Activated B cell treated with CpG ODN at 0.5 μM for 24 hours (primary cell): ENCODE measurements at regions not wholly inside any gene's neighbourhood (a gene's known extent, or its start where the extent isn't known, plus 50 kb on each side); places are given as distances from the start of the nearest gene placed in this dataset.

ENCODE experiments used
- ATAC-seq: fragments of 200-7000 bp; cut with Tn5 transposase; one replicate; pipeline ENCODE4 v1.10.0; 2021; ENCODE audit warnings: low read depth, mild to moderate bottlenecking, moderate library complexity
- CTCF ChIA-PET: fragments of 350-600 bp; sonication (Branson Sonifier 250); formaldehyde crosslinking; loops from one replicate; lab custom pipeline; 2021; ENCODE audit warnings: antibody characterized with exemption; lab: Charles Lee
- POLR2A ChIA-PET: fragments of 350-600 bp; sonication (Branson Sonifier 250); formaldehyde crosslinking; loops from one replicate; lab custom pipeline; 2021; ENCODE audit warnings: antibody characterized with exemption; lab: Charles Lee
- DNase-seq: peaks from one replicate; pipeline ENCODE4 v3.0.0; 2022
- H3K27ac Mint-ChIP-seq: one replicate; pipeline ENCODE4 v1.8.0; 2020; ENCODE audit warnings: mixed read lengths
- H3K27me3 Mint-ChIP-seq: one replicate; pipeline ENCODE4 v1.8.0; 2021; ENCODE audit warnings: mixed read lengths
- H3K36me3 Mint-ChIP-seq: one replicate; pipeline ENCODE4 v1.8.0; 2021; ENCODE audit warnings: low read depth, mixed read lengths
- H3K4me1 Mint-ChIP-seq: one replicate; pipeline ENCODE4 v1.8.0; 2021; ENCODE audit warnings: mixed read lengths
- H3K4me3 Mint-ChIP-seq: one replicate; pipeline ENCODE4 v1.8.0; 2020; ENCODE audit warnings: mild to moderate bottlenecking, mixed read lengths
- H3K9me3 Mint-ChIP-seq: one replicate; pipeline ENCODE4 v1.8.0; 2020; ENCODE audit warnings: mixed read lengths
- CTCF ChIP-seq: fragments of 200-600 bp; IDR thresholded peaks from one replicate; pipeline ENCODE4 v1.8.0; 2022; ENCODE audit warnings: antibody characterized with exemption, mild to moderate bottlenecking
- intact Hi-C: fragments of 100-400 bp; cut with micrococcal nuclease; formaldehyde crosslinking; loops from one replicate; pipeline ENCODE4 v1.15.1; 2024

GRCh38 chr13:29959086-29959485 lies 108.7 kb upstream of the UBL3 start:
- Mint-ChIP-seq H3K4me3 (no peak overlapping the region), H3K27ac (no peak overlapping the region), H3K4me1 (peaks cover 6% of the 10 kb centered on the region), H3K27me3 (peaks cover 7% of the 10 kb centered on the region), H3K36me3 (no peaks in the 10 kb centered on the region), H3K9me3 (no peaks in the 10 kb centered on the region)
- ATAC-seq, result no peak
- DNase-seq, result no peak
- no peak for TF ChIP-seq CTCF
- ChIA-PET CTCF (interaction anchor here (0.5 kb wide), 1 partner anchor 116 kb away, joined by 3 read pairs; no protein-coding TSS in a partner anchor), POLR2A (no interaction called here)
- intact Hi-C loops, result no loop called here

- no peak overlapping the region for H3K4me3 Mint-ChIP-seq
- H3K4me1 Mint-ChIP-seq, result peaks cover 12% of the 10 kb centered on the region
- no peak overlapping the region for H3K27ac Mint-ChIP-seq
- no peak for DNase-seq
- no peaks in the 10 kb centered on the region for H3K36me3 Mint-ChIP-seq
- ATAC-seq, result no peak
- H3K9me3 Mint-ChIP-seq, result no peaks in the 10 kb centered on the region
- intact Hi-C loops, result no loop called here
- POLR2A ChIA-PET, result no interaction called here
- CTCF ChIA-PET, result no interaction called here
- no peak for TF ChIP-seq CTCF
- peaks cover 7% of the 10 kb centered on the region for H3K27me3 Mint-ChIP-seq
Observed at GRCh38 chr13:29958476-29958875, 108.1 kb upstream of the UBL3 start.

DNA sequence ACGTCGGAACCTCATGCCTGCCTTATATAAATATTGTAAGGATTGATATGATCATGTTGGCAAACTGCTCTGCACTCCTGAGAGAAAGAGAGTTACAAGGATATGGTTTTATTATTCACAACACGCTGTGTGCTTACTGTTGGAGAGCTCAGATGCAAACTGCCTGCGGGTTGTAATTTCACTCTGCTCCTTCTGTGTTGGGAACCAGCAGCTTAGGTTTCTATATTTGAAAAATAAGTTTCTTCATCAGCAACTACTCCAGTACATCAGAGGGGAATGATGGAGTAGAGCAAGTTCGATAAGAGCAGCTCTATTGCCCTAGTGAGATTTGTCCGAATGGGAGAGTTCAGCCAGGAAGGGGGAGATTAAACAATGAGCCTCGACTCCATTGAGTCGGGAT lies 106.9 kb upstream of the UBL3 start:
- CTCF ChIA-PET, result no interaction called here
- POLR2A ChIA-PET, result no interaction called here
- ATAC-seq, result no peak
- Mint-ChIP-seq H3K4me1 (peaks cover 13% of the 10 kb centered on the region), H3K9me3 (no peaks in the 10 kb centered on the region), H3K27me3 (peaks cover 7% of the 10 kb centered on the region), H3K27ac (no peak overlapping the region), H3K4me3 (no peak overlapping the region), H3K36me3 (no peaks in the 10 kb centered on the region)
- intact Hi-C loops, result no loop called here
- no peak for TF ChIP-seq CTCF
- no peak for DNase-seq

GRCh38 chr13:29956853-29957252 lies 106.4 kb upstream of the UBL3 start:
- no peak overlapping the region for H3K27ac Mint-ChIP-seq
- peaks cover 7% of the 10 kb centered on the region for H3K27me3 Mint-ChIP-seq
- peaks cover 13% of the 10 kb centered on the region for H3K4me1 Mint-ChIP-seq
- intact Hi-C loops, result no loop called here
- DNase-seq (no peak), ATAC-seq (no peak)
- CTCF ChIA-PET, result no interaction called here
- no peaks in the 10 kb centered on the region for H3K9me3 Mint-ChIP-seq
- no peaks in the 10 kb centered on the region for H3K36me3 Mint-ChIP-seq
- no peak overlapping the region for H3K4me3 Mint-ChIP-seq
- POLR2A ChIA-PET, result no interaction called here
- no peak for TF ChIP-seq CTCF

- Mint-ChIP-seq H3K27ac (no peak overlapping the region), H3K36me3 (no peaks in the 10 kb centered on the region), H3K4me3 (no peak overlapping the region), H3K27me3 (peaks cover 7% of the 10 kb centered on the region), H3K9me3 (no peaks in the 10 kb centered on the region), H3K4me1 (peaks cover 13% of the 10 kb centered on the region)
- intact Hi-C loops, result no loop called here
- ATAC-seq (no peak), DNase-seq (no peak)
- POLR2A ChIA-PET, result no interaction called here
- CTCF ChIA-PET, result no interaction called here
- no peak for TF ChIP-seq CTCF
Observed at GRCh38 chr13:29955137-29955650, 104.8 kb upstream of the UBL3 start.
